Tibial artery (tissue), 4 donors: ENCODE measurements at regions not wholly inside any gene's neighbourhood (a gene's known extent, or its start where the extent isn't known, plus 50 kb on each side); places are given as distances from the start of the nearest gene placed in this dataset.

Source experiments
- DNase-seq, 2 donors: peaks; one replicate each; pipeline ENCODE4 v3.0.0-alpha.2; 2019
- H3K27ac ChIP-seq, 2 donors: fragments of 200-600 bp; sonication (generic) in 1 of 2; 1 replicate in 1 of 2; 2 replicates in 1 of 2; pipeline ENCODE4 v1.5.1; 2018 to 2019; ENCODE audit warnings: mild to moderate bottlenecking in 1 of 2
- H3K27me3 ChIP-seq, 2 donors: fragments of 200-600 bp; sonication (generic) in 1 of 2; one replicate each; pipeline versions ENCODE4 v1.5.1 to v1.6.0; 2016 to 2019
- H3K36me3 ChIP-seq, 3 donors: fragments of 200-600 bp; sonication (generic) in 2 of 3; one replicate each; pipeline ENCODE4 v1.5.1; 2016 to 2019; ENCODE audit warnings: mild to moderate bottlenecking in 2 of 3
- H3K4me1 ChIP-seq, 4 donors: fragments of 200-600 bp; sonication (generic) in 2 of 4; 1 replicate in 3 of 4; 2 replicates in 1 of 4; pipeline ENCODE4 v1.5.1; 2016 to 2019
- H3K4me3 ChIP-seq, 2 donors: fragments of 200-600 bp; sonication (generic) in 1 of 2; 1 replicate in 1 of 2; 2 replicates in 1 of 2; pipeline ENCODE4 v1.5.1; 2018 to 2019; ENCODE audit warnings: mild to moderate bottlenecking in 2 of 2
- H3K9me3 ChIP-seq, 3 donors: fragments of 200-600 bp; sonication (generic) in 1 of 3; one replicate each; pipeline ENCODE4 v1.5.1; 2016 to 2019
- intact Hi-C: fragments of 100-400 bp; cut with DNase I; formaldehyde crosslinking; loops from one replicate; pipeline ENCODE4 v1.15.0; 2023; ENCODE audit warnings: low total_unique reads
- TF ChIP-seq, protein P1 (sequence below), 2 experiments: fragments of 200-600 bp in 1 of 2; fragments of 450-650 bp in 1 of 2; IDR thresholded peaks; one replicate each; pipeline ENCODE4 v1.5.1; 2017 to 2019; ENCODE audit warnings: antibody characterized with exemption in 2 of 2, mild to moderate bottlenecking in 1 of 2, moderate library complexity in 1 of 2

DNA sequence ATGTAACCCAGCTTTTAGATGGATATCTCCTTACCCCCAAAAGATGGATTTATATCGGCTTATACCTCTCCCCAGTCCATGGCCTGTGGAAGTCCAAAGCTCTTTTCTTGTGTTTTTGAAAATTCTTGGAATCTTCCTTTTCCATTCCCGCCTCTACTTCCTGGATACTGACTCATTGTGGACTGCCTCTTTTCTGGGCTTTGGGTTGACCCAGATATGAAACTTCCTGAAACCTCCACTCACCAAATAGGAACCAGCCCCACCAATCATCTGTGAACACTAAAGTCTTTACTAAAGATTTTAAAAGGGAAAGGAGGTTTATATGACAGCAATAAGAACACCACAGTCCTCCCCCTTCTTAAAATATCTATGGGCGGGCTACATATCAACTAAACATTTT lies 163.4 kb upstream of the SYN3 start:
- Histone ChIP-seq H3K4me3 (peak overlapping the region in 1 of 2 donors; percentile 16), H3K9me3 (no peaks in the 10 kb centered on the region), H3K27me3 (no peaks in the 10 kb centered on the region), H3K27ac (no peak overlapping the region), H3K4me1 (no peaks in the 10 kb centered on the region), H3K36me3 (no peaks in the 10 kb centered on the region)
- TF ChIP-seq, protein P1, sequence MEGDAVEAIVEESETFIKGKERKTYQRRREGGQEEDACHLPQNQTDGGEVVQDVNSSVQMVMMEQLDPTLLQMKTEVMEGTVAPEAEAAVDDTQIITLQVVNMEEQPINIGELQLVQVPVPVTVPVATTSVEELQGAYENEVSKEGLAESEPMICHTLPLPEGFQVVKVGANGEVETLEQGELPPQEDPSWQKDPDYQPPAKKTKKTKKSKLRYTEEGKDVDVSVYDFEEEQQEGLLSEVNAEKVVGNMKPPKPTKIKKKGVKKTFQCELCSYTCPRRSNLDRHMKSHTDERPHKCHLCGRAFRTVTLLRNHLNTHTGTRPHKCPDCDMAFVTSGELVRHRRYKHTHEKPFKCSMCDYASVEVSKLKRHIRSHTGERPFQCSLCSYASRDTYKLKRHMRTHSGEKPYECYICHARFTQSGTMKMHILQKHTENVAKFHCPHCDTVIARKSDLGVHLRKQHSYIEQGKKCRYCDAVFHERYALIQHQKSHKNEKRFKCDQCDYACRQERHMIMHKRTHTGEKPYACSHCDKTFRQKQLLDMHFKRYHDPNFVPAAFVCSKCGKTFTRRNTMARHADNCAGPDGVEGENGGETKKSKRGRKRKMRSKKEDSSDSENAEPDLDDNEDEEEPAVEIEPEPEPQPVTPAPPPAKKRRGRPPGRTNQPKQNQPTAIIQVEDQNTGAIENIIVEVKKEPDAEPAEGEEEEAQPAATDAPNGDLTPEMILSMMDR (IDR thresholded peaks at IDR 0.05) = no peak
- intact Hi-C loops = no loop called here
- DNase-seq = no peak

DNA sequence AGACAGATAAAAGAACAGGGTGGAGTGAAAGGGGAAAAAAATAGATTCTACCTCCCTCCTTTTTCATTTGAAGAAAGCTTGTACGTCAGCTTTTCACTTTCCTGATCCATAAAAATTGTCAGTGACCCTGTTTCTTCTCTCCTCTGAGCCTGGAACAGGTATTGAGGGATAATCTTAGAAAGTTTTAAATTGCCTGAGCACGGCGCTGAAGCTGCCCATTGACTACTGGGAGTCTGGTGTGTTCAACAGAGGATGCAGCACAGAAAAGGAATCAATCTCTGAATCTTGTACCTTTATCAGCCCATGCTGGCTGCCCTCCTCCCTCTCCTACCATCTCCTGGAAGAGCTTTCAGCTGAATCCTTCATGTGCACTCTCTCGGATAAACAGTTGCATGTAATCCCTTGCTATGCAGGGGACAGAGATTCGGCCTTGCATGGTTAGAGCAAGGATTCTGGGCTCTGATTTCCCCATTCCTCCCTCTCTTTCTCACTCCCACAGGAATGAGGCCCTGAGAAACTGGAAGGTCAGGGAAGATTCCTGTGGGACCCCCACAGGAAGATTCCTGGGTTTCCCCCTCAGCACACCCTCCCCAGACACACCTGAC lies 162.4 kb upstream of the SYN3 start:
- Histone ChIP-seq H3K4me1 (no peaks in the 10 kb centered on the region), H3K36me3 (no peaks in the 10 kb centered on the region), H3K27me3 (no peaks in the 10 kb centered on the region), H3K9me3 (no peaks in the 10 kb centered on the region), H3K27ac (no peak overlapping the region), H3K4me3 (peak overlapping the region in 1 of 2 donors; percentile 16)
- intact Hi-C loops = no loop called here
- TF ChIP-seq, protein P1 (IDR thresholded peaks at IDR 0.05) = no peak
- no peak for DNase-seq

DNA sequence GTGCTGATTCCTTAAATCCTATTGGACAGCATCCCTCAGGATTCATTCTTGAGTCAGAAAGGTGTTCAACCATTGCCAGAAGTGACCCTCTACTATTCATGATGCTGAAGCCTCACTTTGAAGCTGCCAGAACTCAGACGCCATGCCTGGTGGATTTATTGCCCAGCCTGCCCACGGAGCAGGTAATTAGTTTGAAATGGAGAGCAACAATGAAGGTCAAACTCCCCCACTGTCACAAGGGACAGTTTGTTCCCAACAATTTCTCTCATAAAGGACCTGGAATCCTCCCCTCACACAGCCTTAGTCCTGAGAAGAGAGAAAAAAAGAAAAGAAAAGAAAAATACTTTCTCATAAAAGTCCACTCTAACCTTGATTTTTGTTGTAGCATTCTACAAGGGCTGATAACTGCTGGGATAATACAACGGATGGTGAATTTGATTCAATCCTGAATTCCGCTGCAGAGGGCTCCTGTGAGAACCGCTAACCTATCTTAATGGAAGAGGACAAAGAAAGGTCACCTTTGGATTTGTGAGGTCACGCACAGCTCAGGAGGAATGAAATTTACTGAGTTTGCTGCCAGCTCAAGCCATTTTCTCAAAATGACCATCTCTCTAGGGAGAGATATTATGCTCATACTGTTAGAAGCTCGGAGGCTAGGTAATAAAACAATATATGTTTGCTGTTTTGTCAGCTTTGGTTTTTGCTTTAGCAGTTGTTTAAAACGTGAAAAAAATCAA lies 161.6 kb upstream of the SYN3 start:
- no peak for DNase-seq
- TF ChIP-seq, protein P1 (IDR thresholded peaks at IDR 0.05) = no peak
- intact Hi-C loops = no loop called here
- Histone ChIP-seq H3K36me3 (no peaks in the 10 kb centered on the region), H3K27ac (no peak overlapping the region), H3K4me1 (no peaks in the 10 kb centered on the region), H3K4me3 (no peak overlapping the region), H3K27me3 (no peaks in the 10 kb centered on the region), H3K9me3 (no peaks in the 10 kb centered on the region)

DNA sequence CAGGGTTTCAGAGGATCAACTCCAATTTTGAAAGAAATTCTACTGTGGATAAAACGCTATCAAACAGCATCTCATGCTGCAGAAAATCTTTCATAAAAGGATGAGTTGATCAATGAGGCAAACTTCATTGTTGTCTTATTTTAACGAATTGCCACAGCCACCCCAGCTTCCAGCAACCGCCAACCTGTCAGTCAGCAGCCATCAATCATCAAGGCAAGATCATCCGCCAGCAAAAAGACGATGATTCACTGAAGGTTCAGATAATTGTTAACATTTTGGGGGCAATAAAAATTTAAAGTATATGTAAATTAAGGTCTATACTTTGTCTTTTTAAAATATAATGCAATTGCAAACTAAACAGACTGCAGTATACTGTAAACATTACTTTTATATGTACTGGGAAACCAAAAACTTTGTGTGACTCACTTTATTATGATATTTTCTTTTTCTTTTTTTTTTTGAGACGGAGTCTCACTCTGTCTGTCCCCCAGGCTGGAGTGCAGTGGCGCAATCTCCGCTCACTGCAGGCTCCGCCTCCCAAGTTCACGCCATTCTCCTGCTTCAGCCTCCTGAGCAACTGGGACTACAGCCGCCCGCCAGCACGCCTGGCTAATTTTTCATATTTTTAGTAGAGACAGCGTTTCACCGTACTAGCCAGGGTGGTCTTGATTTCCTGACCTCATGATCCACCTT lies 155.3 kb upstream of the SYN3 start:
- Histone ChIP-seq H3K36me3 (no peaks in the 10 kb centered on the region), H3K27me3 (peaks cover 0 to 8% of the 10 kb centered on the region in 2 donors), H3K27ac (no peak overlapping the region), H3K9me3 (no peaks in the 10 kb centered on the region), H3K4me1 (no peaks in the 10 kb centered on the region), H3K4me3 (no peak overlapping the region)
- TF ChIP-seq, protein P1 (IDR thresholded peaks at IDR 0.05) = no peak
- intact Hi-C loops = no loop called here
- no peak for DNase-seq

DNA sequence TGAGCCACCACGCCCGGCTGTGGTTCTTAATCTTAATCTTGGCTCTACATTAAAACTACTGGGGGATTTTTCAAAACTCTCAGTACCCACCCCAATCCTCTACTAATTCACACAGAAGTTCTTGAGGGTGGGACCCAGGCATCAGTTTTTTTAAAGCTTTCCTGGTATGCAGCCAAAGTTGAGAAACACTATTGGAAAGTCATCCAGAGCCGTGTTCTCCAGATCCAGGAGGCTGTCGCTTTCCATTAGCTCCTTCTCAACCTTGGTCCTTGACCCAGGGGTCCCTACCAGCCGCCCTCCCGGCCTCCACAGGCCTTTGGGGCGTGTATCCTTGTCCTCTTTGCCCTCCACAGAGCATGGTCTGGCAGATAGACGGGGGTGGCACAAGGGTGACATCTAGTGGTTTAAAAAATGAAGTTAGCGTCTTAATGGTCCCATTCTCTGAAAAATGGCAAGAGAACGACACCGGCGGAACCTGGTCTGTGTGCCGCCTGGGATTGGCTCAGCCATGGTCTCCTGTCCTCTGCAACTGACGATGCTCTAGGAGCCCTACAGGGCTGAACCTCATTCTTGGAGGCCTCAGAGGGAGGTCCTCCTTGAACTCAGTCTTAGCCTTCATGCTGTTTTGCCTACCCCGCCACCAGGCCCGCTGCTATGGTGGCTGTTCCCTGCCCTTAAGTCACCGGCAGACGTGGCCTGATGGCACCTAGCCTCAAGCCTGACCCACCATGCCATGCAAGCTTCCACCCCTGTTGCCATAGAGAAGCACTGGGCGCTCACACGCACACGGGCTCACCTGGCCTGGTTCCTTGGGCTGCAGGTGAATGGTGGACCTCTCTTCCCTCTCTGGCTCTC lies 152.0 kb upstream of the SYN3 start:
- Histone ChIP-seq H3K27ac (no peak overlapping the region), H3K4me1 (no peaks in the 10 kb centered on the region), H3K9me3 (no peaks in the 10 kb centered on the region), H3K4me3 (no peak overlapping the region), H3K36me3 (no peaks in the 10 kb centered on the region), H3K27me3 (peaks cover 0 to 8% of the 10 kb centered on the region in 2 donors)
- DNase-seq = no peak
- intact Hi-C loops = no loop called here
- TF ChIP-seq, protein P1 (IDR thresholded peaks at IDR 0.05) = peak; percentile 9 to 39
